ENCODE measurements at regions not wholly inside any gene's neighbourhood (a gene's known extent, or its start where the extent isn't known, plus 50 kb on each side); places are given as distances from the start of the nearest gene placed in this dataset.

DNA sequence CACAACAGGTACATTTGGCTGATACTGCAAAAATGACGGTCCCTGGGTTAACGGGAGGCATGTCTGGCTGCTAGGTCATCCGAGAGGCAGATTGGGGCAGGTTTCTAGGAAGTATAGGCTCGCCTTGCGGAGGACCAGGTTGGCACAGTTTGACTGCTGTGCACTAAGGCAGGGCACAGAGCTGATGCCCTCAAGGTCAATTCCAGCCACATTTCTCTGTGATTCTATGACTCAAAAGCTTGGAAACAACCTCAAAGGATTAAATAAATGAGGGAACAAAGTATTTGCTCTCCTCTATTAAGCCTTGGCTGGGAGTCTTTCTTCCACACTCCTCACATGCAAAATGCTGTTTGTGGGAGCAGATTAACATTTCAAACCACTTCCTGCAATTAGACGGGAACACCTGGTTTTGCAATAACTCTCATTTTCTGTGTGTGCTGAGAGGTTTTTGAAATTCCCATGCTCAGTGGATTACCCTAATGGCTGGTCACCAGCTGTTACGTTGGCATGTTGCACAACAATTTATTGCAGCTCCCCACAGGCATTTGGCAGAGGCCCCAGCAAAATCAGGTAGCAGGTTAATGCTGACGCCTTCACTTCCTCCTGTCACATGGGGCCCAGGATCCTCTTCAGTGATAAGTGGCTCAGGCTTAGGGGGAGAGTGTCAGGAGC is 61.0 kb upstream of the PLET1 start:
- TF ChIP-seq CTCF (IDR thresholded peaks at IDR 0.05) (no peak), ZFX (IDR thresholded peaks at IDR 0.05; ENCODE audit: borderline replicate concordance) (no peak)
- H3K27ac ChIP-seq, result no peak overlapping the region

GRCh38 chr11:112322173-112322790 is 61.6 kb upstream of the PLET1 start:
- TF ChIP-seq ZFX (IDR thresholded peaks at IDR 0.05; ENCODE audit: borderline replicate concordance) (no peak), CTCF (IDR thresholded peaks at IDR 0.05) (no peak)
- H3K27ac ChIP-seq, result no peak overlapping the region

DNA sequence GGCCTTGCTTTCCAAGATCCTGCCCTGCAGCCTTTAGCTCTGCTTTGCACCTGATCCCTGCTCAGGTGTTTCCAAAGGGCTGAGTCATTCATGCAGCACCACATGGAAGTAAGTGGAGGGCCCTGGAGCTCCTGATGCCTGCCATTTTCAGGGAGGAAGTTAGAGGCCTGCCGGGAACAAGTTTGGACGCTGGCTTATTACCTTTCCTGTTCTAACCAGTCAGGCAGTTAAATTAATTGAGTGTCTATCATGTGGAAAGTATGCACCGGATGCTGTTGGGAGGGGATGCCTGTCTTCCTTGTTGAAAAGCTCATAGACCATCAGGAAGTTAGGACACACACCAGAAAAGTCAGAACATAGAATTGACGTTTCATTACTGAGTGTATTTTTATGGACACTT is 73.7 kb upstream of the PLET1 start:
- H3K27ac ChIP-seq, result no peak overlapping the region
- TF ChIP-seq ZFX (IDR thresholded peaks at IDR 0.05; ENCODE audit: borderline replicate concordance) (no peak), CTCF (IDR thresholded peaks at IDR 0.05) (no peak)

GRCh38 chr11:112336356-112336886 is 75.8 kb upstream of the PLET1 start:
- no peak overlapping the region for H3K27ac ChIP-seq
- TF ChIP-seq CTCF (IDR thresholded peaks at IDR 0.05), result no peak
- no peak for TF ChIP-seq ZFX (IDR thresholded peaks at IDR 0.05; ENCODE audit: borderline replicate concordance)

DNA sequence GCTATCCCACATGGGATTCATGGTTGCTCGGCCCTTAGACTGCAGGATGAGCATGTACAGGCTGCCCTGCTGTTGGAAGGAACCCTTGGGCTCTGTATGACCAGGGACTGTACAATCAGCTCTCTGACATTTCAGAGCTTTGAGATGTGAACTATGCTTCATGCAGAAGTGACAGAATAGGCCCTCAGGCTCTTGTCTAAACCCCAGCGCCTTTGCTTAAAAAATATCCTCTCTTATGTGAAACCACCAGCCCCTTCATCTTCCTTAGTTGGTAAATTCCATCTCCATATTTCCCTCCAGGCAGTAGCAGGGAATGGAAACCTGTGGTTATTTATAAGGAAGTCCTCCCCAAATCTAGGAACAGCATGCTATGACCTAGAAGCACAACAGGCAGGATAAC is 78.9 kb upstream of the PLET1 start:
- TF ChIP-seq CTCF (IDR thresholded peaks at IDR 0.05) (no peak), ZFX (IDR thresholded peaks at IDR 0.05; ENCODE audit: borderline replicate concordance) (no peak)
- H3K27ac ChIP-seq, result no peak overlapping the region

GRCh38 chr11:112343368-112344039 is 82.8 kb upstream of the PLET1 start:
- TF ChIP-seq CTCF (IDR thresholded peaks at IDR 0.05), result no peak
- TF ChIP-seq ZFX (IDR thresholded peaks at IDR 0.05; ENCODE audit: borderline replicate concordance), result no peak
- H3K27ac ChIP-seq, result peak overlapping the region; percentile 88

- TF ChIP-seq ZFX (IDR thresholded peaks at IDR 0.05; ENCODE audit: borderline replicate concordance), result no peak
- no peak for TF ChIP-seq CTCF (IDR thresholded peaks at IDR 0.05)
- peak overlapping the region; percentile 88 for H3K27ac ChIP-seq
Observed at GRCh38 chr11:112344040-112344413, 83.4 kb upstream of the PLET1 start.
